ENCODE measurements at regions not wholly inside any gene's neighbourhood (a gene's known extent, or its start where the extent isn't known, plus 50 kb on each side); places are given as distances from the start of the nearest gene placed in this dataset.
A peak's percentile ranks its signal among the peaks of the same experiment; 100 is the strongest.

DNA sequence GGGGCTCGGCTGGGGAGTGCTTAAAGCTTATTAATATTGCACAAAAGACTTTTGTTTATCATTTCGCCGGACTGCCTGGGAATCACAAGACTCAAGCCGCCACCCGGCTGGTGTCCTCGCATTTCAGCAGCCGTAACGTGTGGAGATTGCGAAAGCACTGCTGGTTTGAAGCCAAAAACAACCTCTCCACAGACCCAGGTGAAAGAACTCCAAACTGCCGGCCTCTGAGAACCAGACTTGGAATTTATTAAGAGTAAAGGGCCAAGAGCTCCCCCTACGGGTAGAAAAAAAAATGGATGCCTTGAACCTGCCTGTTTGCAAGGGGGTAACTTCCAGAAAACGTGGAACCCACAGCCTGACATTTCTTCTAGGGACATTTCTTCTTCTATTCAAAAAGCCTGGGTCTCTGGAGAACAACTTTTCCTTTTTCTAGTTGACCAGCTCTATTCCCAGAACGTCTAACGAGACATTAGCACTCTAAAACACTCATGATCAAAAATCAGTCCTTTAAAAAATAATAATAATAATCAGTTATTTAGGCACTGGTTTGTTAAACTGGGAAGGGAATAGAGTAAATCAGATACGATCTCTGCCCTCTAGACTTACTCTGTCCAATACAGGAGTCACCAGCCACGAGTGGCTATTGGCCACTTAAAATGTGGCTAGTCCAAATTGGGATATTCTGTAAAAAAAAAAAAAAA lies 216.3 kb downstream of the C1D start (continued):
- TF ChIP-seq, protein P1, sequence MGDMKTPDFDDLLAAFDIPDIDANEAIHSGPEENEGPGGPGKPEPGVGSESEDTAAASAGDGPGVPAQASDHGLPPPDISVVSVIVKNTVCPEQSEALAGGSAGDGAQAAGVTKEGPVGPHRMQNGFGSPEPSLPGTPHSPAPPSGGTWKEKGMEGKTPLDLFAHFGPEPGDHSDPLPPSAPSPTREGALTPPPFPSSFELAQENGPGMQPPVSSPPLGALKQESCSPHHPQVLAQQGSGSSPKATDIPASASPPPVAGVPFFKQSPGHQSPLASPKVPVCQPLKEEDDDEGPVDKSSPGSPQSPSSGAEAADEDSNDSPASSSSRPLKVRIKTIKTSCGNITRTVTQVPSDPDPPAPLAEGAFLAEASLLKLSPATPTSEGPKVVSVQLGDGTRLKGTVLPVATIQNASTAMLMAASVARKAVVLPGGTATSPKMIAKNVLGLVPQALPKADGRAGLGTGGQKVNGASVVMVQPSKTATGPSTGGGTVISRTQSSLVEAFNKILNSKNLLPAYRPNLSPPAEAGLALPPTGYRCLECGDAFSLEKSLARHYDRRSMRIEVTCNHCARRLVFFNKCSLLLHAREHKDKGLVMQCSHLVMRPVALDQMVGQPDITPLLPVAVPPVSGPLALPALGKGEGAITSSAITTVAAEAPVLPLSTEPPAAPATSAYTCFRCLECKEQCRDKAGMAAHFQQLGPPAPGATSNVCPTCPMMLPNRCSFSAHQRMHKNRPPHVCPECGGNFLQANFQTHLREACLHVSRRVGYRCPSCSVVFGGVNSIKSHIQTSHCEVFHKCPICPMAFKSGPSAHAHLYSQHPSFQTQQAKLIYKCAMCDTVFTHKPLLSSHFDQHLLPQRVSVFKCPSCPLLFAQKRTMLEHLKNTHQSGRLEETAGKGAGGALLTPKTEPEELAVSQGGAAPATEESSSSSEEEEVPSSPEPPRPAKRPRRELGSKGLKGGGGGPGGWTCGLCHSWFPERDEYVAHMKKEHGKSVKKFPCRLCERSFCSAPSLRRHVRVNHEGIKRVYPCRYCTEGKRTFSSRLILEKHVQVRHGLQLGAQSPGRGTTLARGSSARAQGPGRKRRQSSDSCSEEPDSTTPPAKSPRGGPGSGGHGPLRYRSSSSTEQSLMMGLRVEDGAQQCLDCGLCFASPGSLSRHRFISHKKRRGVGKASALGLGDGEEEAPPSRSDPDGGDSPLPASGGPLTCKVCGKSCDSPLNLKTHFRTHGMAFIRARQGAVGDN (CRISPR knock-in tag; IDR thresholded peaks at IDR 0.05), result no peak
- TF ChIP-seq ZNF75D (CRISPR knock-in tag; IDR thresholded peaks at IDR 0.05; ENCODE audit: borderline replicate concordance), result no peak
- no peak for TF ChIP-seq RXRB (CRISPR knock-in tag; IDR thresholded peaks at IDR 0.05; ENCODE audit: borderline replicate concordance)
- no peak for TF ChIP-seq HNF4A (CRISPR knock-in tag; IDR thresholded peaks at IDR 0.05)
- TF ChIP-seq, protein P2, sequence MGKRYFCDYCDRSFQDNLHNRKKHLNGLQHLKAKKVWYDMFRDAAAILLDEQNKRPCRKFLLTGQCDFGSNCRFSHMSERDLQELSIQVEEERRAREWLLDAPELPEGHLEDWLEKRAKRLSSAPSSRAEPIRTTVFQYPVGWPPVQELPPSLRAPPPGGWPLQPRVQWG (CRISPR knock-in tag; IDR thresholded peaks at IDR 0.05; ENCODE audit: borderline replicate concordance, low read depth), result no peak
- TF ChIP-seq, protein P3, sequence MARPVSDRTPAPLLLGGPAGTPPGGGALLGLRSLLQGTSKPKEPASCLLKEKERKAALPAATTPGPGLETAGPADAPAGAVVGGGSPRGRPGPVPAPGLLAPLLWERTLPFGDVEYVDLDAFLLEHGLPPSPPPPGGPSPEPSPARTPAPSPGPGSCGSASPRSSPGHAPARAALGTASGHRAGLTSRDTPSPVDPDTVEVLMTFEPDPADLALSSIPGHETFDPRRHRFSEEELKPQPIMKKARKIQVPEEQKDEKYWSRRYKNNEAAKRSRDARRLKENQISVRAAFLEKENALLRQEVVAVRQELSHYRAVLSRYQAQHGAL (CRISPR knock-in tag; IDR thresholded peaks at IDR 0.05; ENCODE audit: not compliant biosample characterization), result no peak
- TF ChIP-seq XRCC5 (optimal IDR thresholded peaks at IDR 0.05; ENCODE audit: low read length), result peak; percentile 78
- TF ChIP-seq, protein P4, sequence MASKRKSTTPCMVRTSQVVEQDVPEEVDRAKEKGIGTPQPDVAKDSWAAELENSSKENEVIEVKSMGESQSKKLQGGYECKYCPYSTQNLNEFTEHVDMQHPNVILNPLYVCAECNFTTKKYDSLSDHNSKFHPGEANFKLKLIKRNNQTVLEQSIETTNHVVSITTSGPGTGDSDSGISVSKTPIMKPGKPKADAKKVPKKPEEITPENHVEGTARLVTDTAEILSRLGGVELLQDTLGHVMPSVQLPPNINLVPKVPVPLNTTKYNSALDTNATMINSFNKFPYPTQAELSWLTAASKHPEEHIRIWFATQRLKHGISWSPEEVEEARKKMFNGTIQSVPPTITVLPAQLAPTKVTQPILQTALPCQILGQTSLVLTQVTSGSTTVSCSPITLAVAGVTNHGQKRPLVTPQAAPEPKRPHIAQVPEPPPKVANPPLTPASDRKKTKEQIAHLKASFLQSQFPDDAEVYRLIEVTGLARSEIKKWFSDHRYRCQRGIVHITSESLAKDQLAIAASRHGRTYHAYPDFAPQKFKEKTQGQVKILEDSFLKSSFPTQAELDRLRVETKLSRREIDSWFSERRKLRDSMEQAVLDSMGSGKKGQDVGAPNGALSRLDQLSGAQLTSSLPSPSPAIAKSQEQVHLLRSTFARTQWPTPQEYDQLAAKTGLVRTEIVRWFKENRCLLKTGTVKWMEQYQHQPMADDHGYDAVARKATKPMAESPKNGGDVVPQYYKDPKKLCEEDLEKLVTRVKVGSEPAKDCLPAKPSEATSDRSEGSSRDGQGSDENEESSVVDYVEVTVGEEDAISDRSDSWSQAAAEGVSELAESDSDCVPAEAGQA (IDR thresholded peaks at IDR 0.05; ENCODE audit: low read depth), result no peak
- TF ChIP-seq, protein P4 (CRISPR knock-in tag; IDR thresholded peaks at IDR 0.05; ENCODE audit: borderline replicate concordance), result no peak
- TF ChIP-seq HDAC1 (CRISPR knock-in tag; IDR thresholded peaks at IDR 0.05), result peak; percentile 44; the same call in 1 of the 2 replicates
- no peak for TF ChIP-seq ZNF605 (CRISPR knock-in tag; IDR thresholded peaks at IDR 0.05)
- TF ChIP-seq, protein P5, sequence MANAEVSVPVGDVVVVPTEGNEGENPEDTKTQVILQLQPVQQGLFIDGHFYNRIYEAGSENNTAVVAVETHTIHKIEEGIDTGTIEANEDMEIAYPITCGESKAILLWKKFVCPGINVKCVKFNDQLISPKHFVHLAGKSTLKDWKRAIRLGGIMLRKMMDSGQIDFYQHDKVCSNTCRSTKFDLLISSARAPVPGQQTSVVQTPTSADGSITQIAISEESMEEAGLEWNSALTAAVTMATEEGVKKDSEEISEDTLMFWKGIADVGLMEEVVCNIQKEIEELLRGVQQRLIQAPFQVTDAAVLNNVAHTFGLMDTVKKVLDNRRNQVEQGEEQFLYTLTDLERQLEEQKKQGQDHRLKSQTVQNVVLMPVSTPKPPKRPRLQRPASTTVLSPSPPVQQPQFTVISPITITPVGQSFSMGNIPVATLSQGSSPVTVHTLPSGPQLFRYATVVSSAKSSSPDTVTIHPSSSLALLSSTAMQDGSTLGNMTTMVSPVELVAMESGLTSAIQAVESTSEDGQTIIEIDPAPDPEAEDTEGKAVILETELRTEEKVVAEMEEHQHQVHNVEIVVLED (CRISPR knock-in tag; IDR thresholded peaks at IDR 0.05; ENCODE audit: borderline replicate concordance), result no peak; the same call in 1 of the 2 replicates
